WERI-Rb-1 (cell line): ENCODE measurements at regions not wholly inside any gene's neighbourhood (a gene's known extent, or its start where the extent isn't known, plus 50 kb on each side); places are given as distances from the start of the nearest gene placed in this dataset.
A peak's percentile ranks its signal among the peaks of the same experiment; 100 is the strongest.

ENCODE experiments used
- DNase-seq: peaks from one replicate; pipeline ENCODE4 v3.0.0-alpha.2; 2020
- H3K27ac ChIP-seq: fragments of 250-450 bp; sonication (Bioruptor Pico); 2 replicates; pipeline ENCODE4 v1.5.1; 2020; ENCODE audit warnings: mild to moderate bottlenecking, moderate library complexity
- H3K27me3 ChIP-seq: fragments of 250-450 bp; sonication (Bioruptor Pico); 2 replicates; pipeline ENCODE4 v1.5.1; 2021; ENCODE audit warnings: mild to moderate bottlenecking, low read depth, moderate library complexity; ENCODE audit not compliant: insufficient read depth, severe bottlenecking
- H3K36me3 ChIP-seq: fragments of 250-450 bp; sonication (Bioruptor Pico); 2 replicates; pipeline ENCODE4 v1.5.1; 2020; ENCODE audit warnings: mild to moderate bottlenecking, moderate library complexity
- H3K4me3 ChIP-seq: 2 replicates; pipeline ENCODE4 v1.5.1; 2011; ENCODE audit warnings: low read depth, mild to moderate bottlenecking, control low read depth, low read length
- H3K9me3 ChIP-seq: fragments of 250-450 bp; sonication (Bioruptor Pico); 2 replicates; pipeline ENCODE4 v1.5.1; 2021; ENCODE audit warnings: mild to moderate bottlenecking, moderate library complexity; ENCODE audit not compliant: severe bottlenecking
- TF ChIP-seq, protein P1 (sequence below): IDR thresholded peaks from 2 replicates; pipeline ENCODE4 v1.5.1; 2011; ENCODE audit warnings: low read depth, mild to moderate bottlenecking, control low read depth, inconsistent platforms, low read length

DNA sequence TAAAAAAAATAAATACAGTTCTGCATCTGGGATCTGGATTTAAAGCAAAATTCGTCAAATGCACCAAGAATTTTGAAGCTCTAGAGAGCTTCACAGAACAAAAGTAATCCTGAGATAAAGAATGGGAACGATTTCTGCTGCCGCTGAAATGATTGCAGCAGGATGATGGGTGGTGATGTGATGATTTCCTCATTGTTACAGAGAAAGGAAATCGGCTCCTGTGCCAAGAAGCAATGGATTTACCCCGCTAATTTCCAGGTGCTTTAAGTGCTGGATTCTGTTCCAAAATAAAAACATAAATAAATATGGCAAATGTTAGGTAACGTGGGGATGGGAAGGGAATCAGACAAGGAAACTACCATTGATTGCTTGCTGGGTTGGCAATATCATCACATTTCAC is 1067.9 kb upstream of the MAP3K7 start:
- TF ChIP-seq, protein P1, sequence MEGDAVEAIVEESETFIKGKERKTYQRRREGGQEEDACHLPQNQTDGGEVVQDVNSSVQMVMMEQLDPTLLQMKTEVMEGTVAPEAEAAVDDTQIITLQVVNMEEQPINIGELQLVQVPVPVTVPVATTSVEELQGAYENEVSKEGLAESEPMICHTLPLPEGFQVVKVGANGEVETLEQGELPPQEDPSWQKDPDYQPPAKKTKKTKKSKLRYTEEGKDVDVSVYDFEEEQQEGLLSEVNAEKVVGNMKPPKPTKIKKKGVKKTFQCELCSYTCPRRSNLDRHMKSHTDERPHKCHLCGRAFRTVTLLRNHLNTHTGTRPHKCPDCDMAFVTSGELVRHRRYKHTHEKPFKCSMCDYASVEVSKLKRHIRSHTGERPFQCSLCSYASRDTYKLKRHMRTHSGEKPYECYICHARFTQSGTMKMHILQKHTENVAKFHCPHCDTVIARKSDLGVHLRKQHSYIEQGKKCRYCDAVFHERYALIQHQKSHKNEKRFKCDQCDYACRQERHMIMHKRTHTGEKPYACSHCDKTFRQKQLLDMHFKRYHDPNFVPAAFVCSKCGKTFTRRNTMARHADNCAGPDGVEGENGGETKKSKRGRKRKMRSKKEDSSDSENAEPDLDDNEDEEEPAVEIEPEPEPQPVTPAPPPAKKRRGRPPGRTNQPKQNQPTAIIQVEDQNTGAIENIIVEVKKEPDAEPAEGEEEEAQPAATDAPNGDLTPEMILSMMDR, result no peak
- no peaks in the 10 kb centered on the region for H3K9me3 ChIP-seq
- DNase-seq, result no peak
- no peaks in the 10 kb centered on the region for H3K27me3 ChIP-seq
- H3K27ac ChIP-seq, result no peak overlapping the region
- no peaks in the 10 kb centered on the region for H3K36me3 ChIP-seq
- no peak overlapping the region for H3K4me3 ChIP-seq

DNA sequence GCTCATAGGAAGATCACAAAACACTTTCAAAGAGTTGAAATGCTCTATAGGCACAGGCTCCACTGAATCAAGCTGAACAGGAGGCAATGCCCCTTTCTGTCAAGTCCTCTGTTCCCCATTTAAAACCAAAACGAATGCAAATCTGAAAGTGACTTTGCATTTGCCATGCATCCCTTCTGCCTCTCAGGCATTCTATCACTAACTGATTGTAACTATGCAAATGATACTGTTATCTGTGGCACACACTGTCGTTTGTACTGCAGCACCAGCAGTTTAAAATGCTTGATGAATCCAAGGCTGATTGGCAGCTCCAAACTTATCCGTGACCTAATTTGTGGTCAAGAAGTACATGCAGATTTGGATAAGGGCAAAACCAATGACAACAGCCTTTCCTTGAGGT is 1067.5 kb upstream of the MAP3K7 start:
- Histone ChIP-seq H3K27ac (peak overlapping the region; percentile 39), H3K4me3 (peak overlapping the region; percentile 36), H3K27me3 (no peaks in the 10 kb centered on the region), H3K36me3 (no peaks in the 10 kb centered on the region), H3K9me3 (no peaks in the 10 kb centered on the region)
- TF ChIP-seq, protein P1, result no peak
- DNase-seq, result no peak

DNA sequence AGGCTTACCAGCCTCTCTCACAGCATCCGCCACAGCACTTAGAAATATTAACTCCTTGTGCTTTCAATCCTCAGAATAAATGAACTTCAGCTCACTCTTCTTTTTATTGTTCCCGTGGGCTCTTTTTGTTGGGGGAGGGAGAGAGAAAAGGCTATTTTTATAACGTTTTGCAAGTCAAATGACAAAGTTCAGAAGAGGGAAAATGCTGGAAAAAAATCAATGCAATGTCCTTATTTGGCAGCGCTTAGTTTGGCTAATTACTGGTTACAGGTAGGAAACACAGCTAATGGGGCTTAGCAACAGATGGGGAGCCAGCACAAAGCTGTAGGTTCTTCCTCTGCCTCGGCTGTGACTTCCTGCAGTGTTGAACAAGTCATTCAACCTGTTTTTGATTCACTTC is 1067.0 kb upstream of the MAP3K7 start:
- Histone ChIP-seq H3K27me3 (no peaks in the 10 kb centered on the region), H3K4me3 (peak overlapping the region; percentile 36), H3K9me3 (no peaks in the 10 kb centered on the region), H3K36me3 (no peaks in the 10 kb centered on the region), H3K27ac (peak overlapping the region; percentile 39)
- TF ChIP-seq, protein P1, result no peak
- DNase-seq, result peak; percentile 61

DNA sequence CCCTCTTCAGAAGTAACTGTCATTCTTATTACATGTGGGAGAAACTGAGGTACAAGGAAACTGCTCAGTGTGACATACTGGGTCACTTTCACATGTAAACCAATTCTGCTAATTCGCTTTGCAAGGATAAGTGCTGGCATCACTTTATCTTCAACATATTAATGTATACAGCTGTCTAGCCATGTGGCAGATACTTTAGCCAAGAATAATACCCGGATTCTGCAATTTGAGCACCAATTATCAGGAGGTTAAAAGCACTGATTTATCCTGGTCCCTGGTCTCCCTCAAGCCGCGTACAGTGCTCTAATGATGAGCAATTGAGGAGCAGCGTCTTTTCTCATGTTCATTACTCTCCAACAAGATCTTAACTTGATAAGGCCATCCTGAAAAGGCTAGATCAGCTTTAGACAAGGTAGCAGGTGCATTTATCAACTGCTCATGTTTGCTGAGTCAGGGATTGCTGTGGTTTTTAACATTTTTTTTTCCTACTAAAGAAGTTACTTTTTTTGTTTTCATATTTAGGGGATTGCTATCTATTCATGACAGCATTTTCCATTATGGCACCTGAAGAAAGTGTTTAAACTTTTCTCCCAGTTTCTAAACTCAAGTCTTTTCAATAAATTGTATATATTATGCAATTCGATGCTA is 1066.3 kb upstream of the MAP3K7 start:
- peak; percentile 24 for DNase-seq
- no peaks in the 10 kb centered on the region for H3K9me3 ChIP-seq
- H3K4me3 ChIP-seq, result no peak overlapping the region; the same call in 1 of the 2 replicates
- peak overlapping the region; percentile 39 for H3K27ac ChIP-seq
- TF ChIP-seq, protein P1, result no peak
- H3K36me3 ChIP-seq, result no peaks in the 10 kb centered on the region
- no peaks in the 10 kb centered on the region for H3K27me3 ChIP-seq

DNA sequence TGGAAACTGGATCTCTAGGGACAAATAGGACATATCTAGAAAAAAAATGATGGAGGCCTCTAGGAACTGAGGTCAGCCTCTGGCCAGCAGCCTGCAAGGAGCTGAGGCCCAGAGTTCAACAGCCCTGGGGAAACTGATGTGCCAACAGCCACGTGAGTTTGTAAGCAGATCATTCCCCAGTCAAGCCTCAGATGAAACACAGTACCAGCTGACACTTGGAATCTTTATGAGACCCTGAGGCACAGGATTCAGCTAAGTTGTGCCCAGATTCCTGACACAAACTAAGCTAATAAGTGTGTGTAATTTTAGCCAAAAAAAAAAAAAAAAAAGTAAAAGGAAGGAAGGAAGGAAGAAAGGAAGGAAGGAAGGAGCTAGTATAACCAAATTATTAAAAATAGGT is 1059.8 kb upstream of the MAP3K7 start:
- no peaks in the 10 kb centered on the region for H3K36me3 ChIP-seq
- DNase-seq, result no peak
- no peak overlapping the region for H3K4me3 ChIP-seq
- H3K27me3 ChIP-seq, result no peaks in the 10 kb centered on the region
- no peaks in the 10 kb centered on the region for H3K9me3 ChIP-seq
- TF ChIP-seq, protein P1, result no peak
- no peak overlapping the region for H3K27ac ChIP-seq

DNA sequence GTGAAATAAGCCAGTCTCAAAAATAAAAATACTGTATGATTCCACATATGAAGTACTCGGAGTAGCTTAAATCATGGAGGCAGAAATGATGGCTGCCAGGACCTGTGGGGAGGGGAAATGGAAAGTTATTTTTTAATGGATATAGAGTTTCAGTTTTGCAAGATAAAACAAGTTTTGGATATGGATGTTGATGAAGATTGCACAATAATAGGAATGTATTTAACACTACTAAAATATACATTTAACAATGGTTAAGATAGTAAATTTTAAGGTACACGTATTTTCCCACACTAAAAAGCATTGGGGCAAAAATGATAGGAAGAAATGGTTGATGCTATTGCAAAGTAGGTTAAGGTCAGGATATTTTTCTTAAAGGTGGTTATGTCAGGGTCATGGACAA is 1058.9 kb upstream of the MAP3K7 start:
- TF ChIP-seq, protein P1, result no peak
- no peak for DNase-seq
- no peak overlapping the region for H3K4me3 ChIP-seq

More for the DNA sequence above, 1058.9 kb upstream of the MAP3K7 start:
- Histone ChIP-seq H3K27me3 (no peaks in the 10 kb centered on the region), H3K9me3 (no peaks in the 10 kb centered on the region), H3K27ac (no peak overlapping the region), H3K36me3 (no peaks in the 10 kb centered on the region)
